Gastrocnemius medialis (tissue), 4 donors: ENCODE measurements at regions not wholly inside any gene's neighbourhood (a gene's known extent, or its start where the extent isn't known, plus 50 kb on each side); places are given as distances from the start of the nearest gene placed in this dataset.

Source experiments
- POLR2A ChIP-seq, 2 donors: fragments of 450-650 bp; IDR thresholded peaks; one replicate each; pipeline ENCODE4 v1.6.1; 2017; ENCODE audit warnings: antibody characterized with exemption in 2 of 2, mild to moderate bottlenecking in 2 of 2, moderate library complexity in 2 of 2
- TF ChIP-seq, protein P1 (sequence below), 5 experiments: fragments of 450-650 bp in 3 of 5; fragments of 200-600 bp in 2 of 5; sonication (generic) in 2 of 5; IDR thresholded peaks in 4 of 5; conservative IDR thresholded peaks in 1 of 5; 1 replicate in 4 of 5; 2 replicates in 1 of 5; pipeline ENCODE4 v1.5.1; 2016 to 2019; ENCODE audit warnings: antibody characterized with exemption in 5 of 5, mild to moderate bottlenecking in 3 of 5, moderate library complexity in 3 of 5

DNA sequence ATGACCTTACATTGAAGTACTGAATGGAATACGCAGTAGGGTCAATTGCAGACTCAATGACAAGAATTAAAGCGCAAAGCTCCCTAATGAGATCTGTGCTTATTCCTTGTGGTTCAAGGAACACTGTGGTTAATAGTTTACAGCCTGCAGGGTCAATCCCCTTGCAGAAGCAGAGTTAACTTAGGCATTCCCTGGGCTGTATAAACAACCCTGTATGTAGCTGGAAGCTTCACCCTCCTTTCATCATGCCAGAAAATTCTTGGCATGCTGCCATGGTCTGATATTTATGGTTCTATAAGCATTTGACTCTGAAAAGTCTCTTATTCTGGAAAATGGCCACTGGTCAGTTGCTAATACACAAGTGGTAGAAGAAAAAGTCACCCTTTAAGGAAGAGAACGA is 227.7 kb downstream of the NOVA1 start:
- TF ChIP-seq, protein P1, sequence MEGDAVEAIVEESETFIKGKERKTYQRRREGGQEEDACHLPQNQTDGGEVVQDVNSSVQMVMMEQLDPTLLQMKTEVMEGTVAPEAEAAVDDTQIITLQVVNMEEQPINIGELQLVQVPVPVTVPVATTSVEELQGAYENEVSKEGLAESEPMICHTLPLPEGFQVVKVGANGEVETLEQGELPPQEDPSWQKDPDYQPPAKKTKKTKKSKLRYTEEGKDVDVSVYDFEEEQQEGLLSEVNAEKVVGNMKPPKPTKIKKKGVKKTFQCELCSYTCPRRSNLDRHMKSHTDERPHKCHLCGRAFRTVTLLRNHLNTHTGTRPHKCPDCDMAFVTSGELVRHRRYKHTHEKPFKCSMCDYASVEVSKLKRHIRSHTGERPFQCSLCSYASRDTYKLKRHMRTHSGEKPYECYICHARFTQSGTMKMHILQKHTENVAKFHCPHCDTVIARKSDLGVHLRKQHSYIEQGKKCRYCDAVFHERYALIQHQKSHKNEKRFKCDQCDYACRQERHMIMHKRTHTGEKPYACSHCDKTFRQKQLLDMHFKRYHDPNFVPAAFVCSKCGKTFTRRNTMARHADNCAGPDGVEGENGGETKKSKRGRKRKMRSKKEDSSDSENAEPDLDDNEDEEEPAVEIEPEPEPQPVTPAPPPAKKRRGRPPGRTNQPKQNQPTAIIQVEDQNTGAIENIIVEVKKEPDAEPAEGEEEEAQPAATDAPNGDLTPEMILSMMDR (IDR thresholded peaks at IDR 0.05 in 4 of 5, conservative IDR thresholded peaks at IDR 0.05 in 1 of 5), result no peak
- no peak for TF ChIP-seq POLR2A (IDR thresholded peaks at IDR 0.05)
